ENCODE measurements at regions not wholly inside any gene's neighbourhood (a gene's known extent, or its start where the extent isn't known, plus 50 kb on each side); places are given as distances from the start of the nearest gene placed in this dataset.

GRCh38 chr3:39593341-39593740 lies 125.9 kb downstream of the MOBP start:
- TF ChIP-seq CTCF (IDR thresholded peaks at IDR 0.05; ENCODE audit: insufficient read depth, low read depth, low read length): no peak
- no peak for TF ChIP-seq EZH2 (IDR thresholded peaks at IDR 0.05; ENCODE audit: insufficient read depth, low read length)

Measured in astrocyte (in vitro differentiated cells and primary cell).